ENCODE measurements at regions not wholly inside any gene's neighbourhood (a gene's known extent, or its start where the extent isn't known, plus 50 kb on each side); places are given as distances from the start of the nearest gene placed in this dataset.

GRCh38 chr2:155141418-155141817 is 442.9 kb downstream of the KCNJ3 start:
- Histone ChIP-seq H3K4me3 (ENCODE audit: low read length, poor library complexity, severe bottlenecking) (no peak overlapping the region), H3K4me1 (ENCODE audit: insufficient read depth, low read length, poor library complexity, severe bottlenecking) (peaks cover 23% of the 10 kb centered on the region), H3K9me2 (replicated peaks; ENCODE audit: low read depth, low read length) (no peaks in the 10 kb centered on the region), H3K9me3 (ENCODE audit: insufficient read depth, low read depth, low read length) (no peaks in the 10 kb centered on the region), H3K9ac (ENCODE audit: low read depth, low read length, poor library complexity, severe bottlenecking) (no peak overlapping the region), H3K36me3 (ENCODE audit: insufficient read depth, low read length) (no peaks in the 10 kb centered on the region), H3F3A (ENCODE audit: low read depth) (no peaks in the 10 kb centered on the region), H3K27me3 (ENCODE audit: insufficient read depth, low read length, poor library complexity, severe bottlenecking) (no peaks in the 10 kb centered on the region), H3K79me2 (ENCODE audit: insufficient read depth, low read length) (no peaks in the 10 kb centered on the region), H4K20me1 (ENCODE audit: insufficient read depth, low read length, poor library complexity, severe bottlenecking) (no peaks in the 10 kb centered on the region), H2AFZ (ENCODE audit: low read length) (no peak overlapping the region), H3K4me2 (ENCODE audit: low read depth, low read length, poor library complexity, severe bottlenecking) (no peak overlapping the region)
- TF ChIP-seq EZH2phosphoT487 (IDR thresholded peaks at IDR 0.05; ENCODE audit: borderline replicate concordance) (no peak), CTCF (conservative IDR thresholded peaks at IDR 0.05; ENCODE audit: low read length) (no peak)

- Histone ChIP-seq H4K20me1 (ENCODE audit: insufficient read depth, low read length, poor library complexity, severe bottlenecking) (no peaks in the 10 kb centered on the region), H3K9me2 (replicated peaks; ENCODE audit: low read depth, low read length) (no peaks in the 10 kb centered on the region), H2AFZ (ENCODE audit: low read length) (no peak overlapping the region), H3K9ac (ENCODE audit: low read depth, low read length, poor library complexity, severe bottlenecking) (no peak overlapping the region), H3K79me2 (ENCODE audit: insufficient read depth, low read length) (no peaks in the 10 kb centered on the region), H3K4me1 (ENCODE audit: insufficient read depth, low read length, poor library complexity, severe bottlenecking) (no peaks in the 10 kb centered on the region), H3K4me2 (ENCODE audit: low read depth, low read length, poor library complexity, severe bottlenecking) (no peak overlapping the region), H3K36me3 (ENCODE audit: insufficient read depth, low read length) (no peaks in the 10 kb centered on the region), H3F3A (ENCODE audit: low read depth) (no peaks in the 10 kb centered on the region), H3K9me3 (ENCODE audit: insufficient read depth, low read depth, low read length) (no peaks in the 10 kb centered on the region), H3K4me3 (ENCODE audit: low read length, poor library complexity, severe bottlenecking) (no peak overlapping the region), H3K27me3 (ENCODE audit: insufficient read depth, low read length, poor library complexity, severe bottlenecking) (no peaks in the 10 kb centered on the region)
- no peak for TF ChIP-seq EZH2phosphoT487 (IDR thresholded peaks at IDR 0.05; ENCODE audit: borderline replicate concordance)
- TF ChIP-seq CTCF (conservative IDR thresholded peaks at IDR 0.05; ENCODE audit: low read length) = no peak
Observed at GRCh38 chr2:155125585-155126230, 427.2 kb downstream of the KCNJ3 start.

GRCh38 chr2:155115846-155116245 is 417.4 kb downstream of the KCNJ3 start:
- no peaks in the 10 kb centered on the region for H4K20me1 ChIP-seq (ENCODE audit: insufficient read depth, low read length, poor library complexity, severe bottlenecking)
- no peaks in the 10 kb centered on the region for H3K9me2 ChIP-seq (replicated peaks; ENCODE audit: low read depth, low read length)
- H3K4me2 ChIP-seq (ENCODE audit: low read depth, low read length, poor library complexity, severe bottlenecking) = no peak overlapping the region
- H3K9me3 ChIP-seq (ENCODE audit: insufficient read depth, low read depth, low read length) = no peaks in the 10 kb centered on the region
- H3K9ac ChIP-seq (ENCODE audit: low read depth, low read length, poor library complexity, severe bottlenecking) = no peak overlapping the region
- no peak overlapping the region for H2AFZ ChIP-seq (ENCODE audit: low read length)
- no peaks in the 10 kb centered on the region for H3K27me3 ChIP-seq (ENCODE audit: insufficient read depth, low read length, poor library complexity, severe bottlenecking)
- H3K36me3 ChIP-seq (ENCODE audit: insufficient read depth, low read length) = no peaks in the 10 kb centered on the region
- TF ChIP-seq CTCF (conservative IDR thresholded peaks at IDR 0.05; ENCODE audit: low read length) (no peak), EZH2phosphoT487 (IDR thresholded peaks at IDR 0.05; ENCODE audit: borderline replicate concordance) (no peak)
- no peaks in the 10 kb centered on the region for H3K79me2 ChIP-seq (ENCODE audit: insufficient read depth, low read length)
- no peaks in the 10 kb centered on the region for H3F3A ChIP-seq (ENCODE audit: low read depth)
- no peak overlapping the region for H3K4me3 ChIP-seq (ENCODE audit: low read length, poor library complexity, severe bottlenecking)
- H3K4me1 ChIP-seq (ENCODE audit: insufficient read depth, low read length, poor library complexity, severe bottlenecking) = no peaks in the 10 kb centered on the region
